Neural progenitor cell (in vitro differentiated cells): ENCODE measurements at regions not wholly inside any gene's neighbourhood (a gene's known extent, or its start where the extent isn't known, plus 50 kb on each side); places are given as distances from the start of the nearest gene placed in this dataset.

Experiments
- DNase-seq: peaks from one replicate; pipeline ENCODE4 v3.0.0-alpha.2; 2016; ENCODE audit warnings: low spot score
- H2AFZ ChIP-seq: fragments of 200-600 bp; sonication (generic); replicated peaks from 2 replicates; pipeline ENCODE4 v1.6.1; 2016; ENCODE audit warnings: antibody characterized with exemption
- H3F3A ChIP-seq: fragments of 200-600 bp; sonication (generic); 2 replicates; pipeline ENCODE4 v1.6.1; 2016; ENCODE audit warnings: antibody characterized with exemption, low read depth
- H3K27ac ChIP-seq: fragments of 200-600 bp; sonication (generic); 2 replicates; pipeline ENCODE4 v1.5.1; 2016; ENCODE audit warnings: mild to moderate bottlenecking
- H3K27me3 ChIP-seq: fragments of 200-600 bp; sonication (generic); 2 replicates; pipeline ENCODE4 v1.6.1; 2016; ENCODE audit warnings: mild to moderate bottlenecking, moderate library complexity
- H3K36me3 ChIP-seq: fragments of 200-600 bp; sonication (generic); 2 replicates; pipeline ENCODE4 v1.5.1; 2016
- H3K4me1 ChIP-seq: fragments of 200-600 bp; sonication (generic); 2 replicates; pipeline ENCODE4 v1.6.1; 2016; ENCODE audit warnings: mixed run types
- H3K4me2 ChIP-seq: fragments of 200-600 bp; sonication (generic); 2 replicates; pipeline ENCODE4 v1.6.1; 2016
- H3K4me3 ChIP-seq: fragments of 200-600 bp; sonication (generic); 2 replicates; pipeline ENCODE4 v1.5.1; 2016
- H3K79me2 ChIP-seq: fragments of 200-600 bp; sonication (generic); 2 replicates; pipeline ENCODE4 v1.6.1; 2016; ENCODE audit warnings: low read depth
- H3K9ac ChIP-seq: fragments of 200-600 bp; sonication (generic); 2 replicates; pipeline ENCODE4 v1.6.1; 2016
- H3K9me3 ChIP-seq: fragments of 200-600 bp; sonication (generic); 2 replicates; pipeline ENCODE4 v1.5.1; 2016; ENCODE audit warnings: low read depth
- H4K20me1 ChIP-seq: fragments of 200-600 bp; sonication (generic); 2 replicates; pipeline ENCODE4 v1.6.1; 2016; ENCODE audit warnings: low read depth
- H3K27ac Mint-ChIP-seq: 3 replicates; pipeline ENCODE4 v1.8.0; 2021; ENCODE audit warnings: mixed read lengths
- H3K27me3 Mint-ChIP-seq: 2 replicates; pipeline ENCODE4 v1.8.0; 2022; ENCODE audit warnings: low read depth, mild to moderate bottlenecking, inconsistent platforms, moderate library complexity, mixed read lengths; ENCODE audit not compliant: insufficient read depth
- H3K36me3 Mint-ChIP-seq: 3 replicates; pipeline ENCODE4 v1.8.0; 2021; ENCODE audit warnings: mixed read lengths
- H3K4me1 Mint-ChIP-seq: 3 replicates; pipeline ENCODE4 v1.8.0; 2021; ENCODE audit warnings: mixed read lengths
- H3K4me3 Mint-ChIP-seq: 3 replicates; pipeline ENCODE4 v1.8.0; 2021; ENCODE audit warnings: mild to moderate bottlenecking, moderate library complexity, mixed read lengths
- H3K9me3 Mint-ChIP-seq: 3 replicates; pipeline ENCODE4 v1.8.0; 2020; ENCODE audit warnings: mixed read lengths
- CTCF ChIP-seq: fragments of 200-600 bp; sonication (generic); IDR thresholded peaks from 2 replicates; pipeline ENCODE4 v1.5.1; 2017; ENCODE audit warnings: antibody characterized with exemption, mild to moderate bottlenecking
- EZH2 ChIP-seq: fragments of 200-600 bp; sonication (generic); IDR thresholded peaks from 2 replicates; pipeline ENCODE4 v1.6.1; 2017; ENCODE audit warnings: antibody characterized with exemption, mild to moderate bottlenecking, moderate library complexity
- EZH2phosphoT487 ChIP-seq: fragments of 200-600 bp; sonication (generic); IDR thresholded peaks from 2 replicates; pipeline ENCODE4 v1.6.1; 2017; ENCODE audit warnings: antibody characterized with exemption

GRCh38 chr6:54010340-54011276, 100.6 kb upstream of the MLIP start:
- H3K9me3 Mint-ChIP-seq, result no peaks in the 10 kb centered on the region
- no peak overlapping the region for H3K4me3 Mint-ChIP-seq
- H3K4me3 ChIP-seq, result no peak overlapping the region
- H2AFZ ChIP-seq, result peak overlapping the region; percentile 31
- H3K27ac Mint-ChIP-seq, result no peak overlapping the region
- H3K4me2 ChIP-seq, result no peak overlapping the region
- no peak for DNase-seq
- H3F3A ChIP-seq, result no peaks in the 10 kb centered on the region
- peaks cover 2% of the 10 kb centered on the region for H3K27me3 Mint-ChIP-seq
- no peak overlapping the region for H3K27ac ChIP-seq
- H3K27me3 ChIP-seq, result no peaks in the 10 kb centered on the region
- H3K4me1 Mint-ChIP-seq, result peaks cover 11% of the 10 kb centered on the region
- H3K36me3 ChIP-seq, result no peaks in the 10 kb centered on the region
- H3K36me3 Mint-ChIP-seq, result no peaks in the 10 kb centered on the region
- no peaks in the 10 kb centered on the region for H4K20me1 ChIP-seq
- no peaks in the 10 kb centered on the region for H3K4me1 ChIP-seq
- no peaks in the 10 kb centered on the region for H3K79me2 ChIP-seq
- no peaks in the 10 kb centered on the region for H3K9me3 ChIP-seq
- TF ChIP-seq EZH2 (no peak), EZH2phosphoT487 (no peak), CTCF (no peak)
- H3K9ac ChIP-seq, result no peak overlapping the region

DNA sequence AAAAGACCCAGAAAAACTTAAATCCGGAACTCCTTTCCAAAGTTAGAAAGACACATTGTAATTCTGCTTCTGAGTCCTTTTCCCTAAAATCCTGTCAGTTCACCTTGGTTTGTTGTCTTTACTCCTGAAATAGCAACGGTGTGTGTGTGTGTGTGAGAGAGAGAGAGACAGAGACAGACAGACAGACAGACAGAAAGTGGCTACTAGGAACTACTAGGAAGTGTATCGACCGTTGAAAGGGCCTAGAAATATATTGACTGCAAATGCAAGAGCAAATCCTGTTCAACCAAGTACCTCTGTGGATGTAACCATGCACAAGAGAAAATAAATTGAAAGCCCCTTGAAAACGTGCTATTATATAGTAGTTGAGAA, 100.0 kb upstream of the MLIP start:
- H3K36me3 Mint-ChIP-seq, result no peaks in the 10 kb centered on the region

GRCh38 chr6:54013966-54014365, 97.3 kb upstream of the MLIP start:
- TF ChIP-seq EZH2phosphoT487 (no peak), EZH2 (no peak)
- H3K36me3 Mint-ChIP-seq, result no peaks in the 10 kb centered on the region
- no peaks in the 10 kb centered on the region for H3K9me3 ChIP-seq
- DNase-seq, result no peak
- H3K27ac Mint-ChIP-seq, result no peak overlapping the region
- H2AFZ ChIP-seq, result no peak overlapping the region
- no peaks in the 10 kb centered on the region for H3K9me3 Mint-ChIP-seq
- no peaks in the 10 kb centered on the region for H4K20me1 ChIP-seq
- no peaks in the 10 kb centered on the region for H3K79me2 ChIP-seq
- no peaks in the 10 kb centered on the region for H3K27me3 ChIP-seq
- no peaks in the 10 kb centered on the region for H3K27me3 Mint-ChIP-seq
- no peak overlapping the region for H3K4me3 ChIP-seq
- H3K4me1 ChIP-seq, result peaks cover 12% of the 10 kb centered on the region
- no peak overlapping the region for H3K9ac ChIP-seq
- H3K27ac ChIP-seq, result no peak overlapping the region
- H3K4me1 Mint-ChIP-seq, result peaks cover 8% of the 10 kb centered on the region
- no peak overlapping the region for H3K4me3 Mint-ChIP-seq
- H3F3A ChIP-seq, result no peaks in the 10 kb centered on the region
- no peak overlapping the region for H3K4me2 ChIP-seq
- no peaks in the 10 kb centered on the region for H3K36me3 ChIP-seq

More for the DNA sequence above, 100.0 kb upstream of the MLIP start:
- Histone ChIP-seq H3K4me3 (no peak overlapping the region), H3K9me3 (no peaks in the 10 kb centered on the region), H2AFZ (peak overlapping the region; percentile 31), H3K4me1 (no peaks in the 10 kb centered on the region), H4K20me1 (no peaks in the 10 kb centered on the region), H3K36me3 (no peaks in the 10 kb centered on the region), H3K27me3 (no peaks in the 10 kb centered on the region), H3K79me2 (no peaks in the 10 kb centered on the region), H3F3A (no peaks in the 10 kb centered on the region), H3K4me2 (no peak overlapping the region), H3K27ac (no peak overlapping the region), H3K9ac (no peak overlapping the region)
- TF ChIP-seq EZH2 (no peak), CTCF (no peak), EZH2phosphoT487 (no peak)
- peaks cover 2% of the 10 kb centered on the region for H3K27me3 Mint-ChIP-seq
- DNase-seq, result no peak
- H3K27ac Mint-ChIP-seq, result no peak overlapping the region
- H3K4me1 Mint-ChIP-seq, result peaks cover 11% of the 10 kb centered on the region
- H3K4me3 Mint-ChIP-seq, result no peak overlapping the region
- H3K9me3 Mint-ChIP-seq, result no peaks in the 10 kb centered on the region

DNA sequence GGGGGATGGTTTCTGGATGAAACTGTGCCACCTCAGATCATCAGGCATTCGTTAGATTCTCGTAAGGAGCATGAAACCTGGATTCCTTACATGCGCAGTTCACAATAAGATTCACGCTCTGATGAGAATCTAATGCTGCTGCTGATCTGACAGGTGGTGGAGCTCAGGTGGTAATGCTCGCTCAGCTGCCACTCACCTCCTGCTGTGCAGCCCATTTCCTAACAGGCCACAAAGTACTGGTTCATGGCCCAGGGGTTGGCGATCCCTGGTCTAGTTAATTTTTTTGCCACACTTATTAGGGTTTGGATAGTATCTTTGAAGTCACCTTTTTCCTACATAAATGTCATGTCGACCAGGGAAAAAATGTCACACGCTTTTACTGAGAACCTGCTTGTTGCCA, 96.8 kb upstream of the MLIP start:
- Histone ChIP-seq H3K79me2 (no peaks in the 10 kb centered on the region), H3F3A (no peaks in the 10 kb centered on the region), H3K4me2 (no peak overlapping the region), H3K9me3 (no peaks in the 10 kb centered on the region), H3K27ac (no peak overlapping the region), H3K36me3 (no peaks in the 10 kb centered on the region), H4K20me1 (no peaks in the 10 kb centered on the region), H3K9ac (no peak overlapping the region), H3K27me3 (no peaks in the 10 kb centered on the region), H3K4me3 (no peak overlapping the region), H3K4me1 (peaks cover 12% of the 10 kb centered on the region), H2AFZ (no peak overlapping the region)
- Mint-ChIP-seq H3K36me3 (no peaks in the 10 kb centered on the region), H3K9me3 (no peaks in the 10 kb centered on the region), H3K4me3 (no peak overlapping the region), H3K4me1 (peaks cover 3% of the 10 kb centered on the region), H3K27me3 (no peaks in the 10 kb centered on the region), H3K27ac (no peak overlapping the region)
- TF ChIP-seq EZH2phosphoT487, result no peak
- no peak for TF ChIP-seq CTCF
- TF ChIP-seq EZH2, result no peak
- no peak for DNase-seq
